DMS53 treated with DMSO at 0.1 percent for 48 hours (cell line): ENCODE measurements at regions not wholly inside any gene's neighbourhood (a gene's known extent, or its start where the extent isn't known, plus 50 kb on each side); places are given as distances from the start of the nearest gene placed in this dataset.
A peak's percentile ranks its signal among the peaks of the same experiment; 100 is the strongest.

Source experiments
- DNase-seq: peaks from one replicate; lab custom pipeline; 2025; ENCODE audit not compliant: unreplicated experiment; lab: John Stamatoyannopoulos, UW

- no peak for DNase-seq
Observed at GRCh38 chr7:54477083-54477482, 65.1 kb upstream of the VSTM2A start.

GRCh38 chr7:54483523-54483922 lies 58.7 kb upstream of the VSTM2A start:
- DNase-seq: peak; percentile 15

- no peak for DNase-seq
Observed at GRCh38 chr7:54485044-54485443, 57.1 kb upstream of the VSTM2A start.
